ENCODE measurements at regions not wholly inside any gene's neighbourhood (a gene's known extent, or its start where the extent isn't known, plus 50 kb on each side); places are given as distances from the start of the nearest gene placed in this dataset.

DNA sequence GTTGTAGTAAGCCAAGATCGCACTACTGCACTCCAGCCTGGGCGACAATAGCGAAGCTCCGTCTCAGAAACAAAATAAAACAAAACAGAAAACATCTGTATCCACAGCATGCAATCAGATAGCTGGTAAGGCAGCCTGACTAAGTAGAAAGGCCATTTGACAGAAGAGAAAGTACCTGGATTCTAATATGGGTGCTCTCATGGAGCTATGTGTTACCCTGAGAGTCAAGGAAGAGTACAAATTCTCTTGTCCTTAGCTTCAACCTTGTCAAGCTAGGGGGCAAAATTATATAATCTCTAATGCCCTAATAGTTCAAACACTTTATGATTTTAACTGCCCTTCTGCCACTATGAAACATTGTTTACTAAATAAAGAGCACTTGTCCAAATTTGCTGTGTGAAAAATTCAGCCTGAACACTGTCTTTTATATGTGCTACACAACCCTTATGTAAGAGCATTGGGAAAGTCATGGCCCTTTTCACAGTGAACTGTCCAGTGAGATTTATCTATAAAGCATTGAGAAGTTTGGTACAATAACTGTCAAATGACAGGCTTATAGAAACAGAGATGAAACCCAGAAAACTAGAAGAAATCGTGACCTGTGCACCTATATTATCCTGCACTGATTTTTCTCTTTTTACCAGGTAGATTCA is 51.2 kb upstream of the PRKG1 start:
- Histone ChIP-seq H3K9me3 (no peaks in the 10 kb centered on the region), H3K36me3 (no peaks in the 10 kb centered on the region), H3K27me3 (no peaks in the 10 kb centered on the region), H3K4me1 (peaks cover 0 to 5% (median 0%) of the 10 kb centered on the region in 4 donors), H3K4me3 (no peak overlapping the region), H3K27ac (peak overlapping the region in 2 of 4 donors; percentile 15 to 17)
- TF ChIP-seq EP300 (IDR thresholded peaks at IDR 0.05) (no peak), POLR2A (IDR thresholded peaks at IDR 0.05) (no peak), POLR2AphosphoS5 (IDR thresholded peaks at IDR 0.05) (no peak)
- TF ChIP-seq, protein P1, sequence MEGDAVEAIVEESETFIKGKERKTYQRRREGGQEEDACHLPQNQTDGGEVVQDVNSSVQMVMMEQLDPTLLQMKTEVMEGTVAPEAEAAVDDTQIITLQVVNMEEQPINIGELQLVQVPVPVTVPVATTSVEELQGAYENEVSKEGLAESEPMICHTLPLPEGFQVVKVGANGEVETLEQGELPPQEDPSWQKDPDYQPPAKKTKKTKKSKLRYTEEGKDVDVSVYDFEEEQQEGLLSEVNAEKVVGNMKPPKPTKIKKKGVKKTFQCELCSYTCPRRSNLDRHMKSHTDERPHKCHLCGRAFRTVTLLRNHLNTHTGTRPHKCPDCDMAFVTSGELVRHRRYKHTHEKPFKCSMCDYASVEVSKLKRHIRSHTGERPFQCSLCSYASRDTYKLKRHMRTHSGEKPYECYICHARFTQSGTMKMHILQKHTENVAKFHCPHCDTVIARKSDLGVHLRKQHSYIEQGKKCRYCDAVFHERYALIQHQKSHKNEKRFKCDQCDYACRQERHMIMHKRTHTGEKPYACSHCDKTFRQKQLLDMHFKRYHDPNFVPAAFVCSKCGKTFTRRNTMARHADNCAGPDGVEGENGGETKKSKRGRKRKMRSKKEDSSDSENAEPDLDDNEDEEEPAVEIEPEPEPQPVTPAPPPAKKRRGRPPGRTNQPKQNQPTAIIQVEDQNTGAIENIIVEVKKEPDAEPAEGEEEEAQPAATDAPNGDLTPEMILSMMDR (IDR thresholded peaks at IDR 0.05), result no peak
- no peak for DNase-seq
- 85 to 89% methylated on average over 5 of the region's 5 CpGs for WGBS, 2 donors
- ATAC-seq (ENCODE audit: low FRiP score in 2 of 2), result no peak

DNA sequence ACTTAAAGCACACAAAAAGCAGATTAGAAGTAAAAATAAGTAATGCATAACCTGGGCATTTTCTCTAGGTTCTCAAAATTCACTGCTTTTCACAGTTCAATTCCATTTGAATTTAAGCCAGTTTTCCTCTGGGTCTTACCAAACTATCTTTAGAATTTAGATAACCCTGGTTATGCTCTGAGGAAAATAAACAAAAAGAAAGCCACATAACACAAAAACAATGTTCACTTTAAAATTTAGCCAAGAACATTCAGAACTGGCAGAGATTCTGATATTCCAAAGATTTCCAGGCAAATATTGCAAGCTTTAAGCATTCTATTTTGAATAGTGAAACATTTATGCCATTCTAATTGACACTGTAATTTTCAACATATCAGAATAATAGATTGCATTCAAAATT is 50.7 kb upstream of the PRKG1 start:
- Histone ChIP-seq H3K4me1 (peaks cover 0 to 7% (median 0%) of the 10 kb centered on the region in 4 donors), H3K27ac (peak overlapping the region in 1 of 4 donors; percentile 15), H3K4me3 (no peak overlapping the region), H3K9me3 (no peaks in the 10 kb centered on the region), H3K27me3 (no peaks in the 10 kb centered on the region), H3K36me3 (no peaks in the 10 kb centered on the region)
- no peak for ATAC-seq (ENCODE audit: low FRiP score in 2 of 2)
- DNase-seq, result no peak
- no peak for TF ChIP-seq EP300 (IDR thresholded peaks at IDR 0.05)
- TF ChIP-seq, protein P1 (IDR thresholded peaks at IDR 0.05), result no peak
- TF ChIP-seq POLR2A (IDR thresholded peaks at IDR 0.05), result no peak
- TF ChIP-seq POLR2AphosphoS5 (IDR thresholded peaks at IDR 0.05), result no peak
